GM21786 (cell line): ENCODE measurements at regions not wholly inside any gene's neighbourhood (a gene's known extent, or its start where the extent isn't known, plus 50 kb on each side); places are given as distances from the start of the nearest gene placed in this dataset.

Experiments
- ATAC-seq: cut with Tn5 transposase; IDR thresholded peaks from one replicate; pipeline ENCODE4 v1.9.1; 2021; ENCODE audit not compliant: unreplicated experiment

GRCh38 chr16:88283596-88283995 is 99.2 kb upstream of the ZNF469 start:
- ATAC-seq: no peak

- no peak for ATAC-seq
Observed at GRCh38 chr16:88284101-88284500, 98.7 kb upstream of the ZNF469 start.

GRCh38 chr16:88284626-88285513 is 97.9 kb upstream of the ZNF469 start:
- ATAC-seq: no peak

- no peak for ATAC-seq
Observed at GRCh38 chr16:88285514-88285822, 97.3 kb upstream of the ZNF469 start.

- ATAC-seq: no peak
Observed at GRCh38 chr16:88286301-88286923, 96.3 kb upstream of the ZNF469 start.

GRCh38 chr16:88287219-88287618 is 95.5 kb upstream of the ZNF469 start:
- ATAC-seq: no peak

GRCh38 chr16:88288303-88288702 is 94.5 kb upstream of the ZNF469 start:
- ATAC-seq: no peak

- ATAC-seq: no peak
Observed at GRCh38 chr16:88289001-88289400, 93.8 kb upstream of the ZNF469 start.

GRCh38 chr16:88289561-88289960 is 93.2 kb upstream of the ZNF469 start:
- ATAC-seq: no peak

GRCh38 chr16:88289968-88290401 is 92.8 kb upstream of the ZNF469 start:
- ATAC-seq: no peak

GRCh38 chr16:88290850-88291830 is 91.6 kb upstream of the ZNF469 start:
- no peak for ATAC-seq

- ATAC-seq: no peak
Observed at GRCh38 chr16:88292007-88292970, 90.5 kb upstream of the ZNF469 start.

- no peak for ATAC-seq
Observed at GRCh38 chr16:88293097-88293496, 89.7 kb upstream of the ZNF469 start.

GRCh38 chr16:88295671-88296436 is 86.9 kb upstream of the ZNF469 start:
- ATAC-seq: no peak

- ATAC-seq: no peak
Observed at GRCh38 chr16:88296437-88297177, 86.2 kb upstream of the ZNF469 start.

- ATAC-seq: no peak
Observed at GRCh38 chr16:88297178-88297720, 85.5 kb upstream of the ZNF469 start.

GRCh38 chr16:88298181-88298832 is 84.5 kb upstream of the ZNF469 start:
- ATAC-seq: no peak
